OCI-LY7 (cell line): ENCODE measurements at regions not wholly inside any gene's neighbourhood (a gene's known extent, or its start where the extent isn't known, plus 50 kb on each side); places are given as distances from the start of the nearest gene placed in this dataset.
"Not testable (repeated sequence)": the region's sequence is repeated elsewhere in the genome, so short reads cannot be mapped to it uniquely, and the experiment has no call there.

Experiments used
- BruUV-seq: library from RNA; stranded (reverse); fragments of 400-500 nt; replicated peaks from 2 replicates; lab custom pipeline; 2021; lab: Mats Ljungman, UMichigan
- CTCF ChIA-PET: fragments of 300-600 bp; sonication (Branson Sonifier 250); formaldehyde crosslinking; loops from one replicate; lab custom pipeline; 2022; ENCODE audit warnings: antibody characterized with exemption; ENCODE audit not compliant: unreplicated experiment; lab: Charles Lee
- POLR2A ChIA-PET: fragments of 300-600 bp; sonication (Branson Sonifier 250); formaldehyde crosslinking; loops from one replicate; lab custom pipeline; 2022; ENCODE audit warnings: antibody characterized with exemption; lab: Charles Lee
- DNase-seq: peaks from one replicate; pipeline ENCODE4 v3.0.0-alpha.2; 2015; ENCODE audit warnings: low spot score
- H2AFZ ChIP-seq: fragments of 200-600 bp; sonication (generic), shearing (Covaris generic); 2 replicates; pipeline ENCODE4 v1.6.1; 2014; ENCODE audit warnings: mild to moderate bottlenecking, antibody characterized with exemption, low read length, moderate library complexity
- H3K27ac ChIP-seq: fragments of 200-600 bp; sonication (generic); 2 replicates; pipeline ENCODE4 v1.5.1; 2014; ENCODE audit warnings: mixed run types, low read depth, mild to moderate bottlenecking, moderate library complexity, low read length, inconsistent platforms; ENCODE audit not compliant: poor library complexity, severe bottlenecking
- H3K36me3 ChIP-seq: fragments of 200-600 bp; sonication (generic); 2 replicates; pipeline ENCODE4 v1.6.1; 2014; ENCODE audit warnings: mild to moderate bottlenecking, antibody characterized with exemption, low read length, moderate library complexity, mixed read lengths; ENCODE audit not compliant: insufficient read depth
- H3K4me1 ChIP-seq: fragments of 200-600 bp; sonication (generic); 2 replicates; pipeline ENCODE4 v1.5.1; 2014; ENCODE audit warnings: mild to moderate bottlenecking, low read length; ENCODE audit not compliant: insufficient read depth, poor library complexity, severe bottlenecking
- H3K4me2 ChIP-seq: fragments of 200-600 bp; sonication (generic); 2 replicates; pipeline ENCODE4 v1.6.1; 2014; ENCODE audit warnings: mild to moderate bottlenecking, low read length
- H3K4me3 ChIP-seq: fragments of 200-600 bp; sonication (generic); 2 replicates; pipeline ENCODE4 v1.5.1; 2014; ENCODE audit warnings: mild to moderate bottlenecking, low read depth, low read length; ENCODE audit not compliant: poor library complexity, severe bottlenecking
- H3K79me2 ChIP-seq: fragments of 200-600 bp; sonication (generic); 2 replicates; pipeline ENCODE4 v1.6.1; 2016; ENCODE audit warnings: low read depth, mild to moderate bottlenecking, low read length, moderate library complexity, mixed read lengths; ENCODE audit not compliant: insufficient read depth
- H3K9me2 ChIP-seq: fragments of 200-600 bp; sonication (generic); 2 replicates; pipeline ENCODE4 v1.6.1; 2016; ENCODE audit warnings: mild to moderate bottlenecking, low read length, mixed read lengths; ENCODE audit not compliant: insufficient read depth
- H3K9me3 ChIP-seq: fragments of 200-600 bp; sonication (generic); 2 replicates; pipeline ENCODE4 v1.6.1; 2014; ENCODE audit warnings: mild to moderate bottlenecking, mixed run types, low read length, mixed read lengths
- H4K20me1 ChIP-seq: fragments of 200-600 bp; sonication (generic); 2 replicates; pipeline ENCODE4 v1.6.1; 2014; ENCODE audit warnings: mild to moderate bottlenecking, antibody characterized with exemption, low read length, moderate library complexity, mixed read lengths; ENCODE audit not compliant: insufficient read depth
- EZH2phosphoT487 ChIP-seq: fragments of 200-600 bp; sonication (generic); IDR thresholded peaks from 2 replicates; pipeline ENCODE4 v1.6.1; 2018; ENCODE audit warnings: low read depth, borderline replicate concordance, mild to moderate bottlenecking, mixed run types, antibody characterized with exemption, low read length, moderate library complexity, mixed read lengths
- intact Hi-C: fragments of 100-400 bp; cut with micrococcal nuclease; formaldehyde crosslinking; loops from one replicate; pipeline ENCODE4 v1.10.0; 2022; ENCODE audit not compliant: unreplicated experiment
- TF ChIP-seq, protein P1 (sequence below): fragments of 200-600 bp; sonication (generic); conservative IDR thresholded peaks from 2 replicates; pipeline ENCODE4 v1.5.1; 2014; ENCODE audit warnings: mild to moderate bottlenecking, antibody characterized with exemption, low read length, moderate library complexity, mixed read lengths

DNA sequence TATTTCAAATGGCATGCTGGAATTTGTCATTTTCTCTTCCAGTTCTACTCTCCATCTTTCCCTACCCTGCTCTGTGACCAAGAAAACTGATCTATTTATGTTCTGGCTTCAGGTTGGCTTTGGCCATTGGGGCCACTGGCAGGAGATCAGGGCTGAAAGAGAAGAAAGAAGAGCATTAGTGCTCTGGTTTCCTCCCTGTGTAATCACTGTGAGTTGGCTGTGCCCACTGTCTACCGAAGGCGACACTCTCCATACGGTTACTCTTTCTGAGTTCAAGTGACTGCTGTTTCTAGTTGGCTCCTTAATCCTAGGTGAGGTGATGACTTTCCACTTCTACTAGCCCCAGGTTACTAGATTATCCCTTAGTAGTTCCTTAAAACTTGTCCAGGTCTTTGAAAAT is 372.6 kb downstream of the PRELID2 start:
- Histone ChIP-seq H4K20me1 (no peaks in the 10 kb centered on the region), H3K9me2 (no peaks in the 10 kb centered on the region)
- BruUV-seq = no TSS peak

DNA sequence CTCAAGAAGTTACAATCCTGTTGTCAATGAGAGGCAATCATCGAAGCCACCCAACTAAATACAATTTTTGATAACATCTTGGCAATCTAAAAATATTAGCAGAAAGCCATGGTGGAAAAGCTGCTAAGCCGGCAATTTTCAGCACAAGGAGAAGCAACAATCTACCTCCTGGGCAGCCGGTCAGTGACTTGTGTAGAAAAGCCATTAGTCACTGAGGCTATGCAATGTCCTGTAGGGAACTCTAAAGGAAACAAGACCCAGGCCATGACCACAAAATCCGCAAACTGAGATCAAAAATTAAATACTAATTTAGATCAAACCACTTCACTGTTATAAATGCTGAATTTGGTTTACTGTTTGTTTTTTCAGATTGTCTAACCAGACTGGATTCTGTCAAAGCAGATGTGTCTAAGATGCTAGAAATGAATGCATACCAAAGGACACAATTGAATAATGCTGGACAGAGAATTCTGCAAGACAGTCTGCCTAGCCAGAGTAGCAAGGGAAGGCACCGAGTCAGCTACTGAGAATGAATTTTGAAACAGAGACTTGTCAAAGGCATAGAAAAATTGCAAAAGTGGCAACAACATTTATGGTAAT is 384.8 kb downstream of the PRELID2 start:
- intact Hi-C loops = no loop called here
- POLR2A ChIA-PET = no interaction called here

More for the DNA sequence above, 372.6 kb downstream of the PRELID2 start:
- no peaks in the 10 kb centered on the region for H3K4me1 ChIP-seq
- H3K36me3 ChIP-seq = no peaks in the 10 kb centered on the region
- CTCF ChIA-PET = no interaction called here
- no peak overlapping the region for H2AFZ ChIP-seq
- no peaks in the 10 kb centered on the region for H3K79me2 ChIP-seq
- H3K27ac ChIP-seq = no peak overlapping the region
- intact Hi-C loops = no loop called here
- POLR2A ChIA-PET = no interaction called here
- H3K4me3 ChIP-seq = no peak overlapping the region
- H3K9me3 ChIP-seq = no peaks in the 10 kb centered on the region
- no peak overlapping the region for H3K4me2 ChIP-seq
- TF ChIP-seq EZH2phosphoT487 = no peak
- TF ChIP-seq, protein P1, sequence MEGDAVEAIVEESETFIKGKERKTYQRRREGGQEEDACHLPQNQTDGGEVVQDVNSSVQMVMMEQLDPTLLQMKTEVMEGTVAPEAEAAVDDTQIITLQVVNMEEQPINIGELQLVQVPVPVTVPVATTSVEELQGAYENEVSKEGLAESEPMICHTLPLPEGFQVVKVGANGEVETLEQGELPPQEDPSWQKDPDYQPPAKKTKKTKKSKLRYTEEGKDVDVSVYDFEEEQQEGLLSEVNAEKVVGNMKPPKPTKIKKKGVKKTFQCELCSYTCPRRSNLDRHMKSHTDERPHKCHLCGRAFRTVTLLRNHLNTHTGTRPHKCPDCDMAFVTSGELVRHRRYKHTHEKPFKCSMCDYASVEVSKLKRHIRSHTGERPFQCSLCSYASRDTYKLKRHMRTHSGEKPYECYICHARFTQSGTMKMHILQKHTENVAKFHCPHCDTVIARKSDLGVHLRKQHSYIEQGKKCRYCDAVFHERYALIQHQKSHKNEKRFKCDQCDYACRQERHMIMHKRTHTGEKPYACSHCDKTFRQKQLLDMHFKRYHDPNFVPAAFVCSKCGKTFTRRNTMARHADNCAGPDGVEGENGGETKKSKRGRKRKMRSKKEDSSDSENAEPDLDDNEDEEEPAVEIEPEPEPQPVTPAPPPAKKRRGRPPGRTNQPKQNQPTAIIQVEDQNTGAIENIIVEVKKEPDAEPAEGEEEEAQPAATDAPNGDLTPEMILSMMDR = no peak
- no peak for DNase-seq

DNA sequence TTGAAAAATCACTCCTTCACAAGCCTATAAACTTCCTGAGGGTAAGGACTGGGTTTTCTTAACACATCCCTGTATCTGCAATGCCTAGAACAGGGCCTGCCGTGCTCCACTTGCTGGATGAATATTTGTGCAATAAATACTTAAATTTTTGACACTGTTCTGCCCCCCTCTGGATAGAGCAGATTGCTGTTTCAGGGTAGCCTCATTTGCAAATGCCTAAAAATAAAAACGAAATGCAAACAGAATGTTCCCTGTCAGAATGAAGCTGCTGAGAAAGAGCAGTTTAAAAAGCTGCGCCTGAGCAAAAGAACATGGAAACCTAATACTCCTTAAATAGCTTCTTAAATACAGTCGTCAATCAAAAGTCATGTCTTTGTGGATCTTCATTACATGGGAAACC is 385.3 kb downstream of the PRELID2 start:
- DNase-seq = no peak
- intact Hi-C loops = no loop called here
- ChIA-PET CTCF (interaction anchor here (0.5 kb wide), 1 partner anchor 255 kb away, joined by 3 read pairs; no protein-coding TSS in a partner anchor), POLR2A (no interaction called here)
- Histone ChIP-seq H3K9me2 (no peaks in the 10 kb centered on the region), H3K4me2 (no peak overlapping the region), H3K27ac (no peak overlapping the region), H3K36me3 (no peaks in the 10 kb centered on the region), H3K4me1 (no peaks in the 10 kb centered on the region), H3K9me3 (no peaks in the 10 kb centered on the region), H3K79me2 (no peaks in the 10 kb centered on the region), H2AFZ (no peak overlapping the region), H4K20me1 (no peaks in the 10 kb centered on the region), H3K4me3 (no peak overlapping the region)
- no TSS peak for BruUV-seq
- TF ChIP-seq, protein P1 = no peak
- TF ChIP-seq EZH2phosphoT487 = no peak

More for the DNA sequence above, 384.8 kb downstream of the PRELID2 start:
- no peak for DNase-seq
- Histone ChIP-seq H3K27ac (no peak overlapping the region), H3K36me3 (no peaks in the 10 kb centered on the region), H3K79me2 (no peaks in the 10 kb centered on the region), H4K20me1 (no peaks in the 10 kb centered on the region), H3K4me2 (no peak overlapping the region), H3K4me1 (no peaks in the 10 kb centered on the region), H3K9me3 (no peaks in the 10 kb centered on the region), H3K9me2 (no peaks in the 10 kb centered on the region), H3K4me3 (no peak overlapping the region), H2AFZ (no peak overlapping the region)
- CTCF ChIA-PET = interaction anchor here (0.5 kb wide), 1 partner anchor 255 kb away, joined by 3 read pairs; no protein-coding TSS in a partner anchor
- TF ChIP-seq, protein P1 = no peak
- TF ChIP-seq EZH2phosphoT487 = no peak
- BruUV-seq = no TSS peak

DNA sequence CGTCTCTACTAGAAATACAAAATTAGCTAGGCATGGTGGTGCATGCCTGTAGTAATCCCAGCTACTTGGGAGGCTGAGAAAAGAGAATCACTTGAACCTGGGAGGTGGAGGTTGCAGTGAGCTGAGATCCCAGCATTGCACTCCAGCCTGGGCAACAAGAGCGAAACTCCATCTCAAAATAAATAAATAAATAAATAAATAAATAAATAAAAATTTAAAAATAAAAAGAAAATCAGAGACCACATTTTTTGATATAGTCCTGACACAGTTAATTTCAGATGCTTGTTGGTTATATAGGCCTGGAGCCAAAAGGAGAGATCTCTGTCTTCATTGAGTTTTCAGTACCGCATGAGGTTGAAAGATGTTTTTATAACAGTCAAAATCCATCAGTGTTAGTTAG is 388.3 kb downstream of the PRELID2 start:
- CTCF ChIA-PET, H3K4me3 ChIP-seq: not testable (repeated sequence)
- POLR2A ChIA-PET = interaction anchor here (0.6 kb wide), 1 partner anchor 1956 kb away, joined by 3 read pairs; no protein-coding TSS in a partner anchor

More for the DNA sequence above, 388.3 kb downstream of the PRELID2 start:
- H2AFZ ChIP-seq, intact Hi-C loops, H3K4me1 ChIP-seq, H3K79me2 ChIP-seq, H3K4me2 ChIP-seq, H3K36me3 ChIP-seq, H3K27ac ChIP-seq, BruUV-seq, DNase-seq, H3K9me3 ChIP-seq, H3K9me2 ChIP-seq, H4K20me1 ChIP-seq: not testable (repeated sequence)
